Breast epithelium (tissue), 4 donors: ENCODE measurements at regions not wholly inside any gene's neighbourhood (a gene's known extent, or its start where the extent isn't known, plus 50 kb on each side); places are given as distances from the start of the nearest gene placed in this dataset.

Source experiments
- DNase-seq, 2 donors: peaks; one replicate each; pipeline ENCODE4 v3.0.0-alpha.2; 2019; ENCODE audit warnings: low spot score in 2 of 2
- H3K27ac ChIP-seq, 2 donors: fragments of 200-600 bp; sonication (generic) in 1 of 2; one replicate each; pipeline ENCODE4 v1.5.1; 2016 to 2019; ENCODE audit warnings: mild to moderate bottlenecking in 1 of 2
- H3K27me3 ChIP-seq, 2 donors: fragments of 200-600 bp; sonication (generic) in 1 of 2; one replicate each; pipeline versions ENCODE4 v1.5.1 to v1.6.0; 2017 to 2019; ENCODE audit warnings: control low read depth in 1 of 2, mild to moderate bottlenecking in 1 of 2
- H3K36me3 ChIP-seq: fragments of 200-600 bp; one replicate; pipeline ENCODE4 v1.5.1; 2019
- H3K4me1 ChIP-seq, 2 donors: fragments of 200-600 bp; sonication (generic); one replicate each; pipeline ENCODE4 v1.5.1; 2016 to 2019; ENCODE audit warnings: control low read depth in 1 of 2
- H3K4me3 ChIP-seq, 3 donors: fragments of 200-600 bp; sonication (generic); 1 replicate in 2 of 3; 2 replicates in 1 of 3; pipeline ENCODE4 v1.5.1; 2016 to 2019; ENCODE audit warnings: mild to moderate bottlenecking in 3 of 3, moderate library complexity in 2 of 3
- H3K9me3 ChIP-seq, 2 donors: fragments of 200-600 bp; sonication (generic) in 1 of 2; one replicate each; pipeline ENCODE4 v1.5.1; 2016 to 2019; ENCODE audit warnings: control low read depth in 1 of 2
- CTCF ChIP-seq, 3 donors: fragments of 450-650 bp; IDR thresholded peaks; one replicate each; pipeline ENCODE4 v1.5.1; 2016 to 2017; ENCODE audit warnings: antibody characterized with exemption in 3 of 3, mild to moderate bottlenecking in 3 of 3, moderate library complexity in 3 of 3
- POLR2A ChIP-seq: fragments of 450-650 bp; IDR thresholded peaks from one replicate; pipeline ENCODE4 v1.6.1; 2016; ENCODE audit warnings: antibody characterized with exemption, mild to moderate bottlenecking, moderate library complexity
- POLR2AphosphoS5 ChIP-seq, 3 donors: sonication (generic); formaldehyde crosslinking; IDR thresholded peaks; one replicate each; pipeline ENCODE4 v1.6.1; 2017; ENCODE audit warnings: antibody characterized with exemption in 3 of 3
- intact Hi-C: fragments of 100-400 bp; cut with DNase I; formaldehyde crosslinking; loops from one replicate; pipeline ENCODE4 v1.15.1; 2023; ENCODE audit warnings: low total_unique reads

- intact Hi-C loops: loop anchor here (5.0 kb wide), 1 partner anchor 1333 kb away; no protein-coding TSS in a partner anchor
- no peak overlapping the region for H3K4me3 ChIP-seq
- peaks cover 0 to 9% of the 10 kb centered on the region in 2 donors for H3K27me3 ChIP-seq
- no peak for DNase-seq
- H3K27ac ChIP-seq: no peak overlapping the region
- no peaks in the 10 kb centered on the region for H3K9me3 ChIP-seq
- no peak for TF ChIP-seq POLR2AphosphoS5 (IDR thresholded peaks at IDR 0.05)
- TF ChIP-seq POLR2A: no peak
- no peak for TF ChIP-seq CTCF (IDR thresholded peaks at IDR 0.05)
- H3K36me3 ChIP-seq: no peaks in the 10 kb centered on the region
- H3K4me1 ChIP-seq: no peaks in the 10 kb centered on the region
Observed at GRCh38 chr2:176650104-176650837, 381.0 kb downstream of the MTX2 start.

DNA sequence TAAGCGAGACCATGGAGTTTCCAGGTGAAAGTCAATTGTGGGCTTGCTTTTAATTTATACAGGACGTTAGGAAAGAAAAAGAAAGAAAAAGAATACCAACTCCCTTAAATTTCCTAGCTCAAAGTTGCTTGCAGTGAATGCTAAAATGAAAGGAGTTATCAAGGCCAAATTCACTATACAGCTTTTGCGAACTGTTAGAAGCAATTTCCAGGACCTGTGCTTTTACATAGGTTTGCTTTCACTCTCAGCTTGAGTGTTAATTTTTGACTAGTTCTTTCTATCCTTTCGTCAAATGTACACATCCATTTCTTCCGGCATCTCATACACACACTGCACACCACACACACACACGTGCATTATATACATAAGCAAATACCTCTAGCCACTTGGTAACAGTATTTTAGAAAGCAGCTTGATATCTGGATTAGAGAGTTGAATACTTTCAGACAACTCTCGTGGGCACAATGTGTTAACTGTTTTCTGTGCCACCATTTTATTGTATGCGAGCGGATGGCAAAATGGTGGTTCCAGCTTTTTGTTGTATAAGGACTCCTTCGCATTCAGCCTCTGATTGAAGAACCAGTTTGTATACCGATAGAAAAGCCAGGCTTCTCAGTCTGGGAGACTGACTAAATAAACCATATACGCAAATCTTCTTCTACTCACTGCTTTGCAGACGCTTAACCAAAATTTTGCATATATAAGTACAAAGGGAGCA, 381.8 kb downstream of the MTX2 start:
- Histone ChIP-seq H3K36me3 (no peaks in the 10 kb centered on the region), H3K4me1 (no peaks in the 10 kb centered on the region), H3K27me3 (peaks cover 0 to 9% of the 10 kb centered on the region in 2 donors), H3K4me3 (no peak overlapping the region), H3K27ac (no peak overlapping the region), H3K9me3 (no peaks in the 10 kb centered on the region)
- no peak for DNase-seq
- intact Hi-C loops: loop anchor here (5.0 kb wide), 1 partner anchor 1334 kb away; no protein-coding TSS in a partner anchor
- TF ChIP-seq CTCF (IDR thresholded peaks at IDR 0.05) (no peak), POLR2A (no peak), POLR2AphosphoS5 (IDR thresholded peaks at IDR 0.05) (no peak)

DNA sequence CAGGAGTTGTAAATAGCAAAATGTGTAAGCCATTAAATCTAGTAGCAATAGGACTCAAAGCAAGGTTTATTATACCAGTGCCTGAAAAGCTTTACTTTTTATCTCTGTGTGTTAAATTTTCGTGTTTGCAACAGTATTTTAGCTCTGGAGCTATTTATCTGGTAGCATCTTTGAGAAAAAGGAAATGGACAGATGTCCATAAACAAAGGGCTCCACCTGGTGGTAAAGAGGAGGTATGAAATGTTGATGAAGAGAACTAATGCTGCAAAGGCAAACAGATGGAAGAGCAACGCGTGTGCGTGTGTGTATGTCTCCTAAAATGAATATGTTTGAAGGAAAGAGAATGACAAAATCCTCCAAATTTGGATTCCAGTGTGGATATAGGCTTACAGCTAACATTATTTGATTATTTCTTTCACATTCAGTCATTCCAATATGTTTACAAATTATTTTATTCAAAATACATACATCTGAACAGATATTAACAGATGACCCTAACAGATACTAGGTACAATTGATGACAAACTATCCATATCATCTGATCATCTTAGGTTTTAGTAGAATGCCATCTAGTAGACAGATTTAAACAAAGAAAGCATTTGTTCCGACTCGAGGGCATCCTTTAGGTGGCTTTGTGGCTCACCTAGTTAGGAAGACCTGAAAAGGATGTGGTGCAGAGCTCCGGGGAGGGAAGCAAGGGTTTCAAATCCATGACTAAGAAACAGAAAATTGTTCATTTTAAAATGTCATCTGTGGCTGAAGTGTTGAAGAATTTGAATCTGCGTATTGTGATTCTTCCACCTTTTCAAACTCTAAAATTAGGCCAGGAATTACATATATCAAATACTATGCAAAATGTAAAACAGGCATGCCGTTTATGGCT, 383.3 kb downstream of the MTX2 start:
- Histone ChIP-seq H3K4me1 (no peaks in the 10 kb centered on the region), H3K4me3 (no peak overlapping the region), H3K36me3 (no peaks in the 10 kb centered on the region), H3K9me3 (no peaks in the 10 kb centered on the region), H3K27me3 (peaks cover 0 to 3% of the 10 kb centered on the region in 2 donors), H3K27ac (no peak overlapping the region)
- DNase-seq: no peak
- TF ChIP-seq CTCF (IDR thresholded peaks at IDR 0.05): peak; percentile 64 to 79 (median 74)
- no peak for TF ChIP-seq POLR2AphosphoS5 (IDR thresholded peaks at IDR 0.05)
- intact Hi-C loops: loop anchor here (5.0 kb wide), 1 partner anchor 1335 kb away; no protein-coding TSS in a partner anchor

GRCh38 chr2:176653479-176654443, 384.5 kb downstream of the MTX2 start:
- no peaks in the 10 kb centered on the region for H3K4me1 ChIP-seq
- peaks cover 0 to 4% of the 10 kb centered on the region in 2 donors for H3K27me3 ChIP-seq
- no peak for DNase-seq
- no peaks in the 10 kb centered on the region for H3K9me3 ChIP-seq
- no peak overlapping the region for H3K4me3 ChIP-seq
- intact Hi-C loops: loop anchor here (5.0 kb wide), 1 partner anchor 1336 kb away; no protein-coding TSS in a partner anchor
- no peaks in the 10 kb centered on the region for H3K36me3 ChIP-seq
- TF ChIP-seq CTCF (IDR thresholded peaks at IDR 0.05) (peak; percentile 41 to 61 (median 48)), POLR2AphosphoS5 (IDR thresholded peaks at IDR 0.05) (no peak)
- no peak overlapping the region for H3K27ac ChIP-seq
